ENCODE measurements at regions not wholly inside any gene's neighbourhood (a gene's known extent, or its start where the extent isn't known, plus 50 kb on each side); places are given as distances from the start of the nearest gene placed in this dataset.

GRCh38 chr5:114581136-114581535, 219.3 kb downstream of the KCNN2 start:
- Mint-ChIP-seq H3K27ac (no peak overlapping the region), H3K4me3 (no peak overlapping the region), H3K9me3 (peaks cover 15% of the 10 kb centered on the region), H3K4me1 (ENCODE audit: low read depth) (no peaks in the 10 kb centered on the region), H3K36me3 (ENCODE audit: low read depth) (no peaks in the 10 kb centered on the region), H3K27me3 (no peaks in the 10 kb centered on the region)

GRCh38 chr5:114565871-114566270, 204.0 kb downstream of the KCNN2 start:
- no peaks in the 10 kb centered on the region for H3K27me3 Mint-ChIP-seq
- H3K9me3 Mint-ChIP-seq, result peaks cover 6% of the 10 kb centered on the region
- H3K4me1 Mint-ChIP-seq (ENCODE audit: low read depth), result no peaks in the 10 kb centered on the region

GRCh38 chr5:114565139-114565538, 203.3 kb downstream of the KCNN2 start:
- no peaks in the 10 kb centered on the region for H3K36me3 Mint-ChIP-seq (ENCODE audit: low read depth)
- no peak overlapping the region for H3K4me3 Mint-ChIP-seq
- no peaks in the 10 kb centered on the region for H3K4me1 Mint-ChIP-seq (ENCODE audit: low read depth)
- no peaks in the 10 kb centered on the region for H3K27me3 Mint-ChIP-seq
- peaks cover 6% of the 10 kb centered on the region for H3K9me3 Mint-ChIP-seq
- no peak overlapping the region for H3K27ac Mint-ChIP-seq

More at GRCh38 chr5:114565871-114566270, 204.0 kb downstream of the KCNN2 start:
- no peak overlapping the region for H3K4me3 Mint-ChIP-seq
- no peaks in the 10 kb centered on the region for H3K36me3 Mint-ChIP-seq (ENCODE audit: low read depth)
- H3K27ac Mint-ChIP-seq, result no peak overlapping the region

GRCh38 chr5:114561415-114561814, 199.5 kb downstream of the KCNN2 start:
- Mint-ChIP-seq H3K36me3 (ENCODE audit: low read depth) (no peaks in the 10 kb centered on the region), H3K27me3 (no peaks in the 10 kb centered on the region), H3K27ac (no peak overlapping the region), H3K4me1 (ENCODE audit: low read depth) (no peaks in the 10 kb centered on the region), H3K9me3 (no peaks in the 10 kb centered on the region), H3K4me3 (no peak overlapping the region)

Measured in stimulated activated naive CD8-positive, alpha-beta T cell treated with anti-CD3 and anti-CD28 coated beads, Interleukin-15, Interleukin-2, amounts not matched to agents 100 ng/mL and 50 ng/mL, for 24 hours (primary cell).